ENCODE measurements at regions not wholly inside any gene's neighbourhood (a gene's known extent, or its start where the extent isn't known, plus 50 kb on each side); places are given as distances from the start of the nearest gene placed in this dataset.

DNA sequence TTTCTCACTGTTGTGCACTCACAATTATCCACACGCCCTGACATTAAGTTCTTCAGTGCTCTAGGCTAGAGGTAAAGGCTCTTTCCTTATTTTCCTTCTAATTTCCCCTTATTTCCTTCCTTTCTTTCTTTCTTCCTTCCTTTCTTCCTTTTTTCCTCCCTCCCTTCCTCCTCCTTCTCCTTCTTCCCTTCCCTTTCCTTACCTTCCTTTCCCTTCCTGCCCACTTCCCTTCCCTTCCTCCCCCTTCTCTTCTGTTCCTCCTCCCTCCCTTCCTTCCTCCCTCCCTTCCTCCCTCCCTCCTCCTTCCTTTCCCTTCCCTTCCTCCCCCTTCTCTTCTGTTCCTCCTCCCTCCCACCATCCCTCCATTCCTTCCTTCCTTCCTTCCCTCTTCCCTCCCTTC, 317.0 kb upstream of the IRX1 start:
- DNase-seq (ENCODE audit: low read depth), result no peak

DNA sequence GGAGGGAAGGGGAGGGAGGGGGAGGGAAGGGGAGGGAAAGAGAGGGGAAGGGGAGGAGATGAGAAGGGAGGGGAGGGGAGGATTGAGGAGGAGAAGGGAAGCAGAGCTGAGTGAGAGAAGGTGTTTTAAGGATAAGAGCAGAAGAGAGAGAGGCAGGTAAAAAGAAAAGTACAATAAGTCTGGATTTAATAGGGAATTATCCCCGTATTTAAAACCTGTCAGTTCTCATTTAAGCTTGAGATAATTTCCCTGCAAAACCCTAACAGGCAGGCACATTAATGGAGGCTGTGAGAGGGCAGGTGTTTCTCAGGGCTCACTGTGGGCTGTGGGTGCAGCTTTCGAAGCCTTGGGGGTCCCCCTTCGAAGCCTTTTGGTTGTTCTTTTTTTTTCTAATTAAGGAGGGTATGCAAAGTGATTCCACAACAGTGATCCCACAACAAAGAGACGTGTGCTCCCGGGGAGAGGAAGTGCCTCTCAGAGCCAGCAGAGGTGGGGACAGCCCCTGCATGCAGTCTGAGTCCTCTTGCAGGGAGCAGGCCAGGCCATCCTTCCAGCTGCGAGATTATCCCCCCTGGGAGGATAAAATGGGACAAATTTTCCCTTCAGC, 317.9 kb upstream of the IRX1 start:
- no peak for DNase-seq (ENCODE audit: low read depth)

GRCh38 chr5:3276896-3277295, 318.7 kb upstream of the IRX1 start:
- DNase-seq (ENCODE audit: low read depth), result no peak

DNA sequence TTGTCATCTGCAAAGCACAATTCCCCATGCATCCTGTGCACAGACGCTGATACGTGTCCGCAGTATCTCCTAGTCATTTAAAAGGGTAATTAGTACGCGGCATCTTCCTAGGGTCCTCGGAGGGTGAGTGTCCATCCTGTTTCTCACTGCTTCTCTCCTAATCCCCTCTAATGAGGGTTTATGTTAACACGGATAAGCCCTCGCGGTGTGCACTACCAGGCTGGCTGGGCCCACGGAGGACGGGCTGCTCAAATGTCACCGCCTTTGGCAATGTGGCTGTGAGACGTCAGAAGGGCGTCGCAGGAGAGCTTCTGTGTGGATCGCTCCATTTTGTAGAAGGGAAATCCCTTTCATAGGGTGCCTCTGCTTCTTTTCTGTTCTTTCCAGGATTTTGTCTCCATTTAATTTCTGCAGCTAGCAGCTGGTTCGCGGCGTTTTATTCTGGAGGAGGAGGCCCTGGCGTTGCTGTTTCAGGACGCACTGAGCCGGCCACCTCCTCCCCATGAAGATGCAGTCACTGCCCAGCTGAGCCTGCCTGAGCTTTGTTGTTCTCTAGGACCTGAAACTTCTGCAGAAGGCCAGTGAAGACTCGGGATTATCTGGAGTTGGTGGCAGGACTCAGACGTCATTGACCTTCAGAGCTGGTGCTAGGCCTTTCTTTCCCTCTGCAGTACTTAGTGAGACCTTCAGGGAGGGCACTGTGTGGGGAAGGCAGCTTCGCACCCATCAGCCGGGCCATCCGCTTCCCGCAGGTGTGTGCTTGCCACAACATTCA, 326.1 kb upstream of the IRX1 start:
- DNase-seq (ENCODE audit: low read depth), result no peak

- no peak for DNase-seq (ENCODE audit: low read depth)
These were observed 326.8 kb upstream of the IRX1 start for GRCh38 chr5:3268760-3269330.

- DNase-seq (ENCODE audit: low read depth), result no peak
These were observed 328.8 kb upstream of the IRX1 start for GRCh38 chr5:3266861-3267260.

GRCh38 chr5:3265936-3266335, 329.7 kb upstream of the IRX1 start:
- DNase-seq (ENCODE audit: low read depth), result no peak

GRCh38 chr5:3265131-3265885, 330.3 kb upstream of the IRX1 start:
- no peak for DNase-seq (ENCODE audit: low read depth)

DNA sequence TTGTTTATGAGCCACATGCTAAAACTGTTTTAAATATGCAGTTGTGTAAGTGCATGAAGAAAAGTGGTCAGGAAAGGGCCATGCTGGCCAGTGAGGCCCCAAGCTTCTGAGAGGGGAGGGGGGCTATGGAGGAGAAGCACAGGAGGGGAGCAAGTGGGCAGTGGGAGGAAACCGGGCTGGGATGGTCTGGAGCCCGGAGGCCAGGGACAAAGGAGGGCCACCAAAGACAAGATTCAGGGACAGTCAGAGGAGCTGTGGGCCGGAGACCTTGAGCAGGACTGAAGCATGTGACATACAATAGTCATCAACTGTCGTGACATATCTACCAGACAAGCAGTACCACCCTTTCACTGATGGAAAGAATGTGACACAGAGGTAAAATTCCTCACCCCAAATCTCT, 333.2 kb upstream of the IRX1 start:
- no peak for DNase-seq (ENCODE audit: low read depth)

GRCh38 chr5:3261081-3261480, 334.6 kb upstream of the IRX1 start:
- DNase-seq (ENCODE audit: low read depth), result no peak

DNA sequence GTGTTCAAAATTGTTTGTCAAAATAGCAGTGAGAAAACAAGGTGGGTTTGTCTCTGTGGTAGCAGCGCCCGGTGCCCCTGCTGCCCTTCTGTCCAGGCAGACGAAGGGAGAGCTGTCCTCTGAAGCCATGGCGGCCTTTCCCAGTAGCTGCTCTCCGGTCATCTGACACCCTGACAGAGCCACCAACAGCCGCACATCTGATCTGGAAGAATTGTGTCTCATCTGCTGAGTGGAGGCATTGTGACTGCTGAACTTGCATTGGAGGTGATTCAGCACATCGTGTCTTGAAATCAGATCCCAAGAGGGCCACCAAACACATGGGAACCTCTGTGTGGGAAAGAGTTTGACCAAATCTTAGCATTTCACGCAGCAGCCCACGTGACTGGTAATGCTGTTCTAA, 337.6 kb upstream of the IRX1 start:
- DNase-seq (ENCODE audit: low read depth), result no peak

DNA sequence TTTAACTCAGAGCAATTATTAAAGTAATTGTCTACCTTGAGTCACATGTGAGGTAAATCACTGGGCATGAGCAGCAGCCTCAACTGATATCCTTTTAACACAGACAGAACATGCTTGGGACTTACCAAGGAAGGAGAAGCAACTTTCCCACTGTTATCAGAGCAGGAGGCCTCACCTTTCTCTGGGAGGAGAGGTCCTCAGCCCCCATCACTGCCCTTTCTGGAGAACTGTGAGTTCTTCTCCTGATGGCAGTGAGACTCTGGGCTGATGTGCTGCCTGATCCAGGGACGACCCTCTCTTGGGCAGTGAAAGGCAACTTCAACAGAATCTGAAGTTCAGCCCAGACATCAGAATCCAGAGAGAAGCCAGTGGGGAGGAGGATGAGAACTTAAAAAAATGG, 343.4 kb upstream of the IRX1 start:
- no peak for DNase-seq (ENCODE audit: low read depth)

GRCh38 chr5:3251784-3252183, 343.8 kb upstream of the IRX1 start:
- DNase-seq (ENCODE audit: low read depth), result no peak

DNA sequence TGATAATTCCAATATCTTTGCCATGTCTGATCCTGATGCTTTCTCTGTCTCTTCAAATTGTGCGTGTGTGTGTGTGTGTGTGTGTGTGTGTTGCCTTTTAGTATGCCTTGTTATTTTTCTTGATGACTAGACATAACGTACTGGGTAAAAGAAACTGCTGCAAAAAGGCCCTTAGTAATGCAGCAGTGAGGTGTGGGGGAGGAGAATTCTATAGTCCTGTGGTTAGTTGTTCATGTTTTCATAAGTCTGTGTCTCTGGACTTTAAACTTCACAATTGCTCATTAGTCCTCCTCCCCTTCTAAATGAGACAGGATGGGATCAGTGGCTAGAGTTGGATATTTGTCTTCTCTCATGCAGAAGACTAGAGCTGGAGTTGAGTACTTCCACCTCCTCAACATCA, 346.2 kb upstream of the IRX1 start:
- DNase-seq (ENCODE audit: low read depth), result peak; percentile 45

GRCh38 chr5:3237276-3237868, 358.3 kb upstream of the IRX1 start:
- DNase-seq (ENCODE audit: low read depth), result no peak

GRCh38 chr5:3234566-3234965, 361.1 kb upstream of the IRX1 start:
- DNase-seq (ENCODE audit: low read depth), result no peak

- no peak for DNase-seq (ENCODE audit: low read depth)
These were observed 364.7 kb upstream of the IRX1 start for GRCh38 chr5:3230941-3231340.

GRCh38 chr5:3230254-3230653, 365.4 kb upstream of the IRX1 start:
- no peak for DNase-seq (ENCODE audit: low read depth)

DNA sequence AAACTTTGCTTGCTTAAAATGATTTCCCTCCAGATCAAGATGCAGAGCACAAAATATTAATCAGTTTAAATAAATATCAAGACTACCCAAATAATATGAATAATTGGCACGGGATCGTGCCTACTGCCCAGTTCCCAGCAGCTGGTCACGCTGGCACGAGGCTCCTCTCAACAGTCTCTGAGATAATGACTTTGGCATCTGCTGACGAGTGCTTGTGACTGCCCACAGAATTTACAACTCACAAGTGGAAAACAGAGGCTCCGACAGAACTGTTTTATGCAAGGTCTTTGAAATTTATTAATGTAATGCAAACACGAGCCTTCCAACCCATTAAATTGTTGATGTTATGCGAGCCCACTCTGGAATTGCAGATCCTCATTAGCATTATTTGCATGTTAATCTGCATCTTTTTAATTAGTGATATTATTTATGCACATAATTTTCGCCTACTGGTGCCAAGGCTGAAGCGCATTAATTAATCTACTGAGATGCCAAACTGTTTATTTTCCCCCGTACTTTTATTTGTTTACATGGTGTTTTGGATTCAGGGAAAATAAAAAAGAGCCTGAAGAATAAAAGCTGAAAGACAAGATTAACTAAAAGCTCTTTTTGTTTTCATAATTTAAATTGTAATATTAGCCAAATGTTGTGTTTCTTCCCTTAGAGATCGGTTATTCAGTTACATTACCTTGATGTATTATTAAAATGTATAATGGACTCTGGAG, 369.3 kb upstream of the IRX1 start:
- peak; percentile 67 for DNase-seq (ENCODE audit: low read depth)

- peak; percentile 35 for DNase-seq (ENCODE audit: low read depth)
These were observed 370.3 kb upstream of the IRX1 start for GRCh38 chr5:3225201-3225960.

DNA sequence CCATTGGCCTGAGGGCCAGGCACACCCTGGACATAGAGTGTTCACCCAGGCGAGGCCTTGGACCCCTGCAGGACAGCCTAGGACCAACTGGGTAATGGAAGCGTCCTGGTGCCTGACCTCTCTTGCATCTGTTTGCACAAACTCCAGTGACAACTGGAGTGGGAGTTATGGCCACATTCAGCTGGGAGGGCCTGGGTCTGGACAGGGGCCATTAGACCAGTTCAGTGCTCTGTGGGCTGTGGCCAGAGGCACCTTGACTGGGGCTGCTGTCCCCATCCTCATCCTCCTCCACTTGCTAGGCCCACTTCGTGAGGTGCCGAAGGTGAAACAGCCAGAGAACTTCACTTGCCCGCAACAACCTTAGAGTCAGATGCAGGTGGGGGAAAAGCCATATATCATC, 372.7 kb upstream of the IRX1 start:
- no peak for DNase-seq (ENCODE audit: low read depth)
